TTC549 (cell line): ENCODE measurements at regions not wholly inside any gene's neighbourhood (a gene's known extent, or its start where the extent isn't known, plus 50 kb on each side); places are given as distances from the start of the nearest gene placed in this dataset.

ENCODE experiments used
- FAIRE-seq: peaks from 2 replicates; lab custom pipeline; 2012; peaks lifted over from hg19 to GRCh38; lab: Jason Lieb, UNC

DNA sequence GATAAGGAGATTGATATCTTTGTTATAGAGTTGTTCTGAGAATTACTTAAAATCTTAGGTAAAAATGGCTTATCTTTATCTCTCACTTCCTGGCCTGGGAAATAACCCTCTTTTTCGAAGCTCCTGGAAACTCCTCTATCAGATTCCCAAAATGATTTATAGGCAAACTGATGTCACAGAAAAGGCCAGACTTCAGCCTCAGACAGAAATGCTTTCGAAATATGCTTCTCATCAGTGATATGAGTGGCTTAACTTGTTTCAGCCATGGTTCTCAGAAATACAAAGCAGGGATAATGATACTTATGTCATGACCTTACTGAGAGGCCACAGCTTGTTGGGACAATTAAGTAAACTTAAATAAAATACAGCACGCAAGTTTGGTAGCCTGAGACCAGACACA, 85.3 kb upstream of the HS3ST1 start:
- FAIRE-seq, result no peak

DNA sequence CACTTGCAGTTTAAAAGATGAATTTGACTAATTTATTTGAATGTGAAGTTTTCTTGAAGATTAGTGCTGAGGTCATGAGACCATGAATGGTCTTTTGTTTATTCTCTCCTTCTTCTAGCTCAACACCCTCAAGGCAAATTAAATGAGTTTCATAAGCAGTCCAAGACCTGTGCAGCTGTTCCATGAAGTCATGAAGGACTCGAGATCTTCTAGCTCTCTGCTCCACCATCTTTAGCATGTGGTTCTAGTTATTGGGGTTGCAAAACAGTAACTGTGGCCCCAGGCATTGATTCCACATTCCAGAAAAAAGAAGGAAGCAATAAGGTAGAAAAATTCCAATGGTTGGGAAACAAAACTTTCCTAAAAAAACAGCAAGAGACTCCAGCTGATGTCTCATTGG, 84.2 kb upstream of the HS3ST1 start:
- no peak for FAIRE-seq

DNA sequence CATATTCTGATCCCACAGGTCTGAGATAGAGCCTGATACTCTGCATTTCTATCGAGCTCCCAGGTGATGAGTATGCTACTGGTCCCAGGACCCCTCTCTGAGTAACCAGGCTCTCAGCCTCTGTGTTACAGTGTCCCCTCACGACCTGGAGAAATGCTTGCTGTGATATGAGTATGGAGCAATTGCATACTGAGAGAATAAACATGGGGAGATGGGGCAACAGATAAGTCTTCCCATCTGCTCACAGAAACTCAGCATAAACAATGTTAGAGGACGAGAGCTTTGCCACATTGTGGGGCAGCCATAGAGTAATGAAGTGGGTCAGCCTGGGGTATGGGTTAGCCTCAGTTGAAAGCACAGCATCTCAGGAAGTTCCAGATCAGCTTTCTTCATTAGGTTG, 82.6 kb upstream of the HS3ST1 start:
- no peak for FAIRE-seq

DNA sequence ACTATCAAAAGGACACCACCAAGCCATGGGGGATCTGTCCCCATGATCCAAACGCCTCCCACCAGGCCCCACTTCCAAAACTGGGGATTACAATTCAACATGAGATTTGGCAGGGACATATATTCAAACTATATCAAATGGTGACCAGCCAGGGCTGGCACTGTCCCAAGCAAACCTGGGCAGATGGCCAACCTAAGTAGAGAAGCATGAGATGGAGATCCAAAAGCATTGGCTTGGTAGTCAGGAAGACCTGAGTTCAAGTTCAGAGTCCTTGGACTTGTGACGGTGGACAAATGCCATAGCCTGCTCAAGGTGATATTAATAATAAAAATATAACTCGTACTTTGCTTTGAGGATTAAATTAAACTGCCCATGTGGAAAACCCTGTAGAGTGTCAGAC, 79.2 kb upstream of the HS3ST1 start:
- FAIRE-seq, result no peak

DNA sequence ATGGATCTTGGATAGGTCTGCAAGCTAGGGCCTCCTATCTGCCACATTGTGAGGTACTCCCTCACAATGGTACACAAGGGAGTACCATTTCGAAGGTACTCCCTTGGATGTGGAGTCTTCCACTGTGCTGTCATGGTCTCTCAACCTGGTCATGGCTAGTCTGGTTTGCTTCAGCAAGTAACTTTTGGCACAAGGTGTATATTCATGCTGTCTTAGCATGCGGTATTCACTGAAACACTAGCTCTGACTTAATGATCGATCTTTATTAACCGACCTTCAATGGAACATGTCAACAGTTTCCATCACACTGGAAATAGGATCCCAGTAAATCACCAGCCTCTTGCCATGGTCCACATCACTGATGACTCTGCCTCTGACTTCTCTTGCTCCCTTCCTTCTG, 77.5 kb upstream of the HS3ST1 start:
- no peak for FAIRE-seq

DNA sequence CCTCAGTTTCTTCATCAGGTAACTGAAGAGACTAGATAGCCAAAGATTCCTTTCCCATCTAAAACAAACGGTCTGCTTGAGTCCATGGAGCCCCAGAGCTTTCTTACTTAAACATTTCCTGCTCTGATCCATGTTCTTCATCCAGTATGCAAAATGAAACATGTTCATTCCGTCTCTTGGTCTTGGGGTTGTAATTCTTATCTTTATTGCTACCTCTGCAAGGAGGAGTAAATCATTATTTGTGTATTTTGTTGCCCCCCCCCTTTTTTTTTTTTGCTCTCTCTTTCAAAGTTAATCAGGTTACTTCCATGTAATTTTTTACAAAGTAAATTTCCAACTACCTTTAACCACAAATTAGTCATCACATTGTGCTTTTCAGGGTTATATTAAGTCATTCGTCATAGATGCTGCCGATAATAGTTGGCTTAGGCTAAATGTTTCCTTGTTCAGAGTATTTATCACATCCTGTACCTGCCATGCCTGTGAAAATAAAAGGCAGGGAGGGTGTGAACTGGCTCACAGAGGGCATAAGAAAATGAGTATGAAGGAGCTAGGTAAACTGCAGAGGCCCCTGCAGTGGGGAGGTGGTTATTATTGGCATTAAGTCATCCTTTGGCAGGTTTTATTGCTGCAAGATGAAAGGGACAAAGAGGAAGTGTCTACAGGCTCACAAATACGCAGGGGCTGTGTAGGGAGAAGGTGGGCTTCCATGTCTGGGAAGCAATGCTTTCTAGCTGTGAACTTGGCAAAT, 76.7 kb upstream of the HS3ST1 start:
- no peak for FAIRE-seq

DNA sequence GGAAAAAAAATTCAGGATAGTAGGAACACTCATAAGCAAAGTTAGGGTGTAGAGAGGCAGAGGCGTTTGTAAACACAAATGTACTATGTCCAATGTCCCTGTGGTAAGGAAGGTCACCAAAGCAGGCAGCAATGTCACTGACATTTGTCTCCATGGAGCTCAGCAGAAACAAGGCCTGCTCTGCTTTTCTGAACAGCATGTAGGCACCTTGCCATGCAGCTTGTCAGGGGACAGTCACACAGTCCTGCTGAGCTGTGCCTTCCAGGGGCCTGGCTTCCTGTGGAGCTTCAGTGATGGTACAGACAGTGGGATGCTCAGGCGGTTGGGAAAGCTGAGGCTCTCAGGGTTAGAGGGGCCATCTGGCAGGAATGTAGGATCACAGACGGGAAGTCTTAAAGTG, 74.5 kb upstream of the HS3ST1 start:
- no peak for FAIRE-seq

DNA sequence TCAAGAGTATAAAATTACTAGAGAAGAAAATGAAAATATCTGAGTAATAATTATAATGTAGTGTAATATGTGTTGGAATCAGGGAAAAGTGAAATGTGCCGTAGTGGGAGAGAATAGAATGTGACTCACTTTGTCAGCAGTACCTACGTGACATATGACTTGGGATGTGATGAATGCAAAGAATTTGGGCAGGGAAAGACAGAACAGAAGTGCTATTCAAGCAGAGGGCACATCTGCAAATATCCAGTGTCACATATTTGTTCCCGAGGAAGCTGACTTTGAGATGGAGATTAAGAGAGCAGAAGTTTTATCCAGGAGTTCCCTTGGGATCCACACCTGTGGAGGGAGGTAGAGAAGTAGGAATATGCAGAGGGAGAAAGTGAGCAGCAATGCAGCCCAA, 69.3 kb upstream of the HS3ST1 start:
- no peak for FAIRE-seq

DNA sequence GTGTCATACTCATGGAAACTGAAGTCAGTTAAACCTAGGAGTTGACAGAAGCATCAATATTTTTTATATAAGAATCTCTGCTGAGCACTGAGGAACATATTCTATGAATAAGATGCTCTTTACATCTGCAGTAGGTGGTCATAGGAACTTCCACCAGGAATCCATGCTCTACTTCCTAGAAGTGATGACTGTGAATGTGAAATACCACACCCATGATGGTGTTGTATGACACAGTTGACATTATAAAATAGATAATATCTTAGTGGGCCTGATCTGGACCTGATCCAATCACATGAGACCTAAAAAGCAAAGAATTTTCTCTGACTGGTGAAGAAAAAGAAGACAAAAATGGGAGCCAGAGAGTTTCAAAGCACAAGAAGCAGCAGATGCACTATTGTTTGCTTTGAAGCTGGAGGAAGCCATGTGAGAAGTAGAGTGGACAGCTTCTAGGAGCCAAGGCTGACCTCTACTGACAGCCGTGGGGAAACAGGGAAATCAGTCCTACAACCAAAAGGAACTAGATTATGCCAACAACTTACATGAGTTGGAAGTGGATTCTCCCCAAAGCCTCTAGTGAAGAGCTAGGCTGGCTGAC, 68.6 kb upstream of the HS3ST1 start:
- FAIRE-seq, result no peak

DNA sequence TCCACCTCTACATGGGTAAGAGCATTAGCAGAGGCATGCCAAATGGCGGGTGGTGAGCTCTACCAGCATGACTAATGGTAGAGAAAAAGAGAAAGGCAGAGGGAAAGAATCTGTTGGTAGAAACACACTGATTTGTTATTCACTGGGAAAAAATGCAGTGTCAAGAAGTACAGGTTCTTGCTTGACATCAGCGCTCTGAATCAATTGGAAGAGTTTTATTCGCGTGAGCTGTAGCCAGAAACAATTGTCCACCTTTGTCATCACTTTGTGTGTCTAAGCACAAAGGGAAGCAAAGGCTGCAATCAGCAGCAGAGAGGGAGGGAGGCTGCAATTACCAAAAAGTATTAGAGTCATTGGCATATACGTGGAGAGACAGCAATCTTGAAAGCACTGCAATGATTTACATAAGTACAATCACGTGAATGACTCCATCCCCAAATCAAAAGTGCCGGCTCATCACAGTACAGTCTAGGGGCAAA, 67.7 kb upstream of the HS3ST1 start:
- no peak for FAIRE-seq

DNA sequence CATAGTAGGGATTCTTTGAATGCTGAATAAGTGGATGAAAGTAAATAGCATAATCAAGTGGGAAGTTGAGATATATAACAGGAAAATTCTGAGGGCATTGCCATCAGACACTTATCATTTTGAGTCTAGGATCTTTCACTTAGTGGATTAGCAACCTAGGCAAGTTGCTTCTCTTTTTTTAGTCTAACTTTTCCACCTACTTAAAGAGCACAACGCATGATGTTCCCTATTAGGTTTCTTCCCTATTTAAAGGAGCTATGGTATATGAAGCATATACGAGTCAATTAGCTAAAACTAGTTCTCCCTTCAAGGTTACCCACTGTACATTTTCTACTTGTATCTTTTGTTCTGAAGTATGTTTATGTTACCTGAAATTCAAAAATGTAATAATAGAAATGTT, 67.1 kb upstream of the HS3ST1 start:
- FAIRE-seq, result no peak

DNA sequence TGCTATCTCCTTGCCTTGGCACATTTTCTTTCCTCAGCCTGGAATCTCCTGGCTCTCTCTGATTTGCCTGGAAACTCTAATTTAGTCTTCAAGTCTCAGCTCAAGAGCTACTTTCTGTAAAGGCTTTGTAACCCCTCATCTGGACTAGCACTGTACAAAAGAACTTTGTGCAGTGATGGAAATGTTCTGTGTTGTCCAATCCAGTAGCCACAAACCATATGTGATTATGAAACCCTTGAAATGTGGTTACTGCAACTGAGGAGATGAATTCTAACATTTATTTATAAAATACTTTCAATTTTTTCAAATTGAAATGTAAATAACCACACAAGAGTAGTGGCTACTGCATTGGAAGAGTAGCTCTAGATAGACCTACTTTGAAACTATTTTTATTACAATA, 66.6 kb upstream of the HS3ST1 start:
- no peak for FAIRE-seq

DNA sequence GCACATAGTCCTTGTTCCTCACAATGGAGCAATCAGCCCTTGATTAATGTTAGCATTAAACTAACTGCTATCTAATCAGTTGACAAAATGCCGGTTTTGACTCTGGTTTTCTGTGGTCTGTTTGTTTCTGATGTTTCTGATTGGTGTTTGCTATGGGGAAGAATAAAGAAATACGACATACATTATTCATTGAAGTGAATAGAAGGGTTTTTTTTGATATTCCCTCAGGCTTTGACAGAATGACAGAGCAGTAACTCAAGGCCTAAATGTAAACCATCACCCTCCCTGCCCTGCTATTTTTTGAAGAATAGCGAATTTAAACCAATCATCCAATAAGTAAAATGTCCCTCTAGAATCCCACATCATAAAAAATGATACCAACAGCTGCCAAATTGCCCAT, 65.5 kb upstream of the HS3ST1 start:
- FAIRE-seq, result no peak

DNA sequence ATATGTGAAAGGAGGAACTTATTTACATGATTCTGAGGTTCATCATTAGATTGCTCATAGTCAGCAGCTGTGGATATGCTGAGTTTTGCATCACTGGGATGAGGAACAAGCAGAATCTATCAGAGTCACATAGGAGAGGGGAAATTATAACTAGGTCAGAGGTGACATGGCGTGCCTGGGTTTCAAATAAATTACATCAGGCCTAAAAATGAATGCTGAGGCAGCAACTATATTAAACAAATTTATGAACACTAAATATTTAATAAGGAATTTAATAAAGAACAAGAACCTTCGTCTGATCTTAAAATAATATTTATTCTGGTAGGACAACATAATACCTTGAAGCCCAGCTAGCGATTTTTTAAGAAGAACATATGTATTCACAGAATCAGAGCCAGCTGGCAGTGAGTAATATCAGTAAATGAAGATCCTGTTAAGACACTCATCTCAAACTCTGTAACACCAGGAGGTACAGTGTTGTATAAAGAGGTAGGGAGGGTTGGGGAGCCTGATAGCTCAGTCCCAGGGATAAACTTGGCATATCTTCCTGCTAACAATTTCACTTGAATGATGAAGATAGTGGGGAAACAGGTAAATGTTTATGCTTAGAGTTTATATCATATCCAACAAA, 60.9 kb upstream of the HS3ST1 start:
- no peak for FAIRE-seq

DNA sequence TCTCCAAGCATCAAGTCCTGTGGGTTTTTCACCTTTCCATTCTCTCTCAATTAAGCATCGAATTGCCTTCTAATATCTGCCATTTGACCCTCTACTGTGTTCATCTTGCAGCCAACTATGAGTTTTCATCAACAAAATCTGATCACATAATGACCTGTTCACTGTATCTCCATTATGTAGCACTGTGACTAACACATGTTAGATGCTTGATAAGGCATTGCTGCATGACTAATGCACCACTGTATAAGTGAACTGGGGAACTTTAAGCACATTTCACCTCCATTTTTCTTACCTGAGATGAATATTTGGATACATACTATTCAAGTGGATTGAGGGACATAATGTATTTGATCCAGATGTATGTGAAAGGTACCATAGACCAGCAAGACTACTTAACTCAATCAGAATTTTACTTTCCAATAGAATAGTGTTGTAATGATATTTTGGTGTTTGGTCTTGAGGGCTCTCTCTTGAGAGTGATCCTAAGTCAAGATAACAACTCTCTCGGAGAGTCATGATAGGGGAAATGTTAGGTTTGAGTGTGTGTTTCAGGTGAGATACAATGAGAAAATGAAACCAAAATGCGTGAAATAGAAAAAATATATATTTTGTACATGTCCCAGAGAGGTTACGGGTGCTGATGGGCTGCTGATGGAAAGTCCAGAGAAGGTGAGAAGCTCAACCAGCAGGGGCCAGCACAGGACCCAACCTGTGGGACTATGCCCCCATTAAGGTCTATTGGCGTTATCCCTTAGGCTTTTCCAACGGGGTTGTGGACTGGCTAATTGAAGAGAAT, 60.2 kb upstream of the HS3ST1 start:
- no peak for FAIRE-seq

DNA sequence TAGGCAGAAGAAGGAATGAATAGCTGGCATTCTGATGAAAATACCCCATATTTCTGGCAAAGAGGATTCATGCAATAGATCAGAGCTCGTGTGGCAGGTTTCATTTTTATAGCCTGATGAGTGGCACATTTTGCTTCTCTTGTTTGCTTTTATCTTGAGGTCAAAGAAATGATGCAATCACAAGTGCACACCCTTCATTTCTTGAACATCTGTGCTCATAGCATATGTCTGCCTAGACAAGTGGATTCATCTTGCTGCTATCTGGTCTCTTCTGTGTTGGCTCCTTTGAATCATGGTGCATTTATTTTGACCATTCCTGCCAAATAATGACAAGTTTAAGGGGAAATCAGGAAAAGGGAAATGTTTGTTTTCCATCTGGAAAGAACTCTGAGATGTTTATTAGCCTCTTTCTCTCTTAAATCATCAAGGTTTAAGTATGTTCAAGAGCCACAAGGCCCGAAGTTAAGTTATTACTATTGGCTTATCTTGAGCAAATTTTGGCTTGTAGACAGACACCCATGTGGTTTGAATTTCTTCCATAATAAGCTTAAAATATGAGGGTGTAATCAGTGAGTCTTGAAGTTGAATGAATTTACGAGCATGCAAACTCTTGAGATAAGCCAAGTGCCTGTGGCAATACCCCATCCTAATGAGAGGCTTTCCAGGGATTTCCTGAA, 59.3 kb upstream of the HS3ST1 start:
- no peak for FAIRE-seq

DNA sequence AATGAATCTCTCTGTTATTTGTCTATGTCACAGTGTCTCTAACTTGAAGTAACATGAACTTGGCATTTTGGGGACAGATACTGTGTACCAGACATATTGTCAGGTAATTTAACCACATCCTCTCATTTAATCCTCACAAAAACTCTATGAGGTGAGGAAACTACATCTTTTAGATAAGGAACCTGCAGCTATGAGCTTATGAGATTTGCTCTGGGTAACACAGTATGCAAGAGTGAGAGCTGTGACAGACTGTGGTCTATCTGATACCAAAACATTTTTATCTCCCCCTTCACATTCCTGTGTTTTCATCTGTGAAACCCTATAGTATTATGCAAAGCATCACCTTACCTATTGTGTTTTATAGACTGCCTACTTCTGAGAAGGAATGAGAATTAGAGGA, 58.4 kb upstream of the HS3ST1 start:
- no peak for FAIRE-seq

DNA sequence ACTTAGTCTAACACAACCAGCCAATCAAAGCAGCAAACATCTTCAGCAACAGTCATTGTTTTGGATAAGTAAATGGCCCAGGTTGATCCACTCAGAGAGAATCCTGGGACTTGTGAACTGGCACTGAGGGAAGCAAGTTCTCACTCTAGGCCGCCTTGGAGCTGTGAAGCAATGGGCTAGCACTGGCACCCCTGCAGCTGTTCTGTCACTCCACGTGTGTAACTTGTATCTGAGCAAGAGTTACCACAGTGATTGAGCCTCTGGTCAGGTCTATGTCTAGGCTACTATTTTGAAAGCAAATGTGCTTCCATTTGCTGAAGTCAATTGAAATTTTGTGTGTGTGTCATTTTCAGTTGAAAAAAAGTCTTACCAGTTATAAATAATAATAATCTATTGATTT, 57.2 kb upstream of the HS3ST1 start:
- no peak for FAIRE-seq

DNA sequence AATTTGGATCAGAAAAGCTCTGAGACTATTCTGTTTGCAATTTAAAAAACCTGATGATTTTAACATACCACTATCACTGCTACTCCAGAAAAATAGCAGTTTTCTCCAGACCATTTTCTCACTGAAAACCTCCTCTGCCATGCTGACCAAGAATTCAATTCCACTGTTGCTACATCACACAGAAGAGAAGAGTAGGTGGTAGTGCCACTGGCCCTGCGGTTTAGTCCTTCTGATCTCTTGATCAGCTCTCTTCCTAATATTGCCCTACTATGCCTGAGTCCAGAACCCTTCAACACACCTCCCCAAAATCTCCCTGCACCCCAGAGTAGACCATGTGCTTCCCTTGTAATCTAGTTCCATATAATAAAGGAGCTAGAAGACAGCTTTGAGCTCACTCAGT, 55.8 kb upstream of the HS3ST1 start:
- no peak for FAIRE-seq

DNA sequence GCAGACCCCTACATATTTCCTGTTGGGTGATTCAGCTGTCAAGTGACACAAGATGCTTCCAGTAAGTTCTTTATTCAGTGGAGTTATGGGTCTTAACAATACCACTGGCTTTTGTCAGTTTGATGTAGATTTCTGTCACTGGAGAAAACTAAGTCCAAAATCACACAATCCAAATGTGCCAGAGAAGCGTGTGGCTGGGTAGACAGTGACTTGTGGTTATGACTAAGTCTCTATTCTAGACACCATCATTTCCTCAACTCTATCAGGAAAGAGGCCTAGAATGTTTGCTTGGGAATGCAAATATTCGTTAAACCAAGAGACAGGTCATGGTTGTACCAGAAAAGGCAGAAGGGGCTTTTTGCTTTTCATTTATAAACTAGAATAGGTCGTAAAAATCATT, 54.4 kb upstream of the HS3ST1 start:
- FAIRE-seq, result no peak

DNA sequence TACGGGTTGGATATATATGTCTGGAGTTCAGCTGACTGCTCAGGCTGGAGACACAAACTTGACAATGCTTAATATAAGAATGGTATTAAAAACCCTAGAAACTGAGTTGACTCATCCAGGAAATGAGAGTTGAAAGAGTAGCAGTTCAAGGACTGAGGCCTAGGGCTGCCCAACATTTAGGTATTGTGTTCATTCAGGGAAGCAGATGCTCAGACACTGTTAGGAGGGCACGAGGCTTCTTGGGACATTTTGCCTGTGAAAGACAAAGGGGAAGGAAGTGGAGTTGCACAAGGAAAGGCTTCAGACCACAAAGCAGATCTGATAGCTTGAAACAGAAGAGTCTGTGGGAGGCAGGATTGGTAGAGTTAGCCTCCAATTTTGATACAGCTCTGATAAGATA, 52.0 kb upstream of the HS3ST1 start:
- no peak for FAIRE-seq
